ENCODE measurements at regions not wholly inside any gene's neighbourhood (a gene's known extent, or its start where the extent isn't known, plus 50 kb on each side); places are given as distances from the start of the nearest gene placed in this dataset.
A peak's percentile ranks its signal among the peaks of the same experiment; 100 is the strongest.
"Not testable (repeated sequence)": the region's sequence is repeated elsewhere in the genome, so short reads cannot be mapped to it uniquely, and the experiment has no call there.

- H3K4me1 ChIP-seq (ENCODE audit: control insufficient read depth, insufficient read depth, low read length): no peaks in the 10 kb centered on the region
- no peaks in the 10 kb centered on the region for H3K27me3 ChIP-seq (ENCODE audit: control insufficient read depth, insufficient read depth, low read length)
- H3K36me3 ChIP-seq (ENCODE audit: control insufficient read depth, insufficient read depth, low read length): no peaks in the 10 kb centered on the region
- no peak overlapping the region for H3K27ac ChIP-seq (ENCODE audit: low read length)
- no peak overlapping the region for H3K4me3 ChIP-seq (ENCODE audit: low read length)
- no CpG with 5 or more reads among the region's 8 CpGs for WGBS (ENCODE audit: insufficient coverage, insufficient read length)
- H3K9me3 ChIP-seq (ENCODE audit: control insufficient read depth, insufficient read depth, low read length): no peaks in the 10 kb centered on the region
- DNase-seq (ENCODE audit: low read depth, low spot score): no peak
Observed at GRCh38 chr11:71130106-71130505, 122.3 kb downstream of the SHANK2 start.

GRCh38 chr11:71129624-71130023 lies 122.8 kb downstream of the SHANK2 start:
- Histone ChIP-seq H3K36me3 (ENCODE audit: control insufficient read depth, insufficient read depth, low read length) (no peaks in the 10 kb centered on the region), H3K27me3 (ENCODE audit: control insufficient read depth, insufficient read depth, low read length) (no peaks in the 10 kb centered on the region), H3K9me3 (ENCODE audit: control insufficient read depth, insufficient read depth, low read length) (no peaks in the 10 kb centered on the region), H3K4me3 (ENCODE audit: low read length) (no peak overlapping the region), H3K4me1 (ENCODE audit: control insufficient read depth, insufficient read depth, low read length) (no peaks in the 10 kb centered on the region), H3K27ac (ENCODE audit: low read length) (no peak overlapping the region)
- DNase-seq (ENCODE audit: low read depth, low spot score): no peak
- no CpG with 5 or more reads among the region's 5 CpGs for WGBS (ENCODE audit: insufficient coverage, insufficient read length)

GRCh38 chr11:71127806-71128205 lies 124.6 kb downstream of the SHANK2 start:
- DNase-seq (ENCODE audit: low read depth, low spot score): no peak

GRCh38 chr11:71126401-71126800 lies 126.0 kb downstream of the SHANK2 start:
- not testable (repeated sequence) for H3K4me1 ChIP-seq (ENCODE audit: control insufficient read depth, insufficient read depth, low read length); DNase-seq (ENCODE audit: low read depth, low spot score); H3K27me3 ChIP-seq (ENCODE audit: control insufficient read depth, insufficient read depth, low read length); H3K36me3 ChIP-seq (ENCODE audit: control insufficient read depth, insufficient read depth, low read length); H3K9me3 ChIP-seq (ENCODE audit: control insufficient read depth, insufficient read depth, low read length); H3K4me3 ChIP-seq (ENCODE audit: low read length); H3K27ac ChIP-seq (ENCODE audit: low read length)
- WGBS (ENCODE audit: insufficient coverage, insufficient read length): no CpG with 5 or more reads among the region's 5 CpGs

More at GRCh38 chr11:71127806-71128205, 124.6 kb downstream of the SHANK2 start:
- Histone ChIP-seq H3K27ac (ENCODE audit: low read length) (no peak overlapping the region), H3K27me3 (ENCODE audit: control insufficient read depth, insufficient read depth, low read length) (no peaks in the 10 kb centered on the region), H3K9me3 (ENCODE audit: control insufficient read depth, insufficient read depth, low read length) (no peaks in the 10 kb centered on the region), H3K4me1 (ENCODE audit: control insufficient read depth, insufficient read depth, low read length) (no peaks in the 10 kb centered on the region), H3K4me3 (ENCODE audit: low read length) (no peak overlapping the region), H3K36me3 (ENCODE audit: control insufficient read depth, insufficient read depth, low read length) (no peaks in the 10 kb centered on the region)
- no CpG with 5 or more reads among the region's 11 CpGs for WGBS (ENCODE audit: insufficient coverage, insufficient read length)

GRCh38 chr11:71125150-71125549 lies 127.2 kb downstream of the SHANK2 start:
- Histone ChIP-seq H3K4me1 (ENCODE audit: control insufficient read depth, insufficient read depth, low read length) (peaks cover 4% of the 10 kb centered on the region), H3K4me3 (ENCODE audit: low read length) (no peak overlapping the region), H3K36me3 (ENCODE audit: control insufficient read depth, insufficient read depth, low read length) (no peaks in the 10 kb centered on the region), H3K27me3 (ENCODE audit: control insufficient read depth, insufficient read depth, low read length) (no peaks in the 10 kb centered on the region), H3K9me3 (ENCODE audit: control insufficient read depth, insufficient read depth, low read length) (no peaks in the 10 kb centered on the region), H3K27ac (ENCODE audit: low read length) (no peak overlapping the region)
- DNase-seq (ENCODE audit: low read depth, low spot score): no peak
- no CpG with 5 or more reads among the region's 3 CpGs for WGBS (ENCODE audit: insufficient coverage, insufficient read length)

- no peaks in the 10 kb centered on the region for H3K36me3 ChIP-seq (ENCODE audit: control insufficient read depth, insufficient read depth, low read length)
- no peak overlapping the region for H3K27ac ChIP-seq (ENCODE audit: low read length)
- H3K27me3 ChIP-seq (ENCODE audit: control insufficient read depth, insufficient read depth, low read length): no peaks in the 10 kb centered on the region
- no peak for DNase-seq (ENCODE audit: low read depth, low spot score)
- no peaks in the 10 kb centered on the region for H3K9me3 ChIP-seq (ENCODE audit: control insufficient read depth, insufficient read depth, low read length)
- peaks cover 4% of the 10 kb centered on the region for H3K4me1 ChIP-seq (ENCODE audit: control insufficient read depth, insufficient read depth, low read length)
- H3K4me3 ChIP-seq (ENCODE audit: low read length): no peak overlapping the region
- WGBS (ENCODE audit: insufficient coverage, insufficient read length): 100% methylated on average over 1 of the region's 2 CpGs
Observed at GRCh38 chr11:71124127-71124526, 128.2 kb downstream of the SHANK2 start.

GRCh38 chr11:71120471-71120896 lies 131.9 kb downstream of the SHANK2 start:
- Histone ChIP-seq H3K27ac (ENCODE audit: low read length) (no peak overlapping the region), H3K4me1 (ENCODE audit: control insufficient read depth, insufficient read depth, low read length) (peaks cover 4% of the 10 kb centered on the region), H3K36me3 (ENCODE audit: control insufficient read depth, insufficient read depth, low read length) (0 out of 2 replicates have a peak, but pooled peaks cover 2% of the 10 kb centered on the region), H3K4me3 (ENCODE audit: low read length) (no peak overlapping the region), H3K9me3 (ENCODE audit: control insufficient read depth, insufficient read depth, low read length) (no peaks in the 10 kb centered on the region), H3K27me3 (ENCODE audit: control insufficient read depth, insufficient read depth, low read length) (no peaks in the 10 kb centered on the region)
- peak; percentile 70 for DNase-seq (ENCODE audit: low read depth, low spot score)
- WGBS (ENCODE audit: insufficient coverage, insufficient read length): no CpG with 5 or more reads among the region's 7 CpGs

GRCh38 chr11:71119656-71120269 lies 132.6 kb downstream of the SHANK2 start:
- DNase-seq (ENCODE audit: low read depth, low spot score): no peak
- Histone ChIP-seq H3K4me3 (ENCODE audit: low read length) (no peak overlapping the region), H3K27ac (ENCODE audit: low read length) (no peak overlapping the region), H3K36me3 (ENCODE audit: control insufficient read depth, insufficient read depth, low read length) (0 out of 2 replicates have a peak, but pooled peaks cover 2% of the 10 kb centered on the region), H3K4me1 (ENCODE audit: control insufficient read depth, insufficient read depth, low read length) (peaks cover 4% of the 10 kb centered on the region), H3K27me3 (ENCODE audit: control insufficient read depth, insufficient read depth, low read length) (no peaks in the 10 kb centered on the region), H3K9me3 (ENCODE audit: control insufficient read depth, insufficient read depth, low read length) (no peaks in the 10 kb centered on the region)
- no CpG with 5 or more reads among the region's 9 CpGs for WGBS (ENCODE audit: insufficient coverage, insufficient read length)

- H3K36me3 ChIP-seq (ENCODE audit: control insufficient read depth, insufficient read depth, low read length): 0 out of 2 replicates have a peak, but pooled peaks cover 2% of the 10 kb centered on the region
- peaks cover 4% of the 10 kb centered on the region for H3K4me1 ChIP-seq (ENCODE audit: control insufficient read depth, insufficient read depth, low read length)
- no peak overlapping the region for H3K27ac ChIP-seq (ENCODE audit: low read length)
- no CpG with 5 or more reads among the region's 20 CpGs for WGBS (ENCODE audit: insufficient coverage, insufficient read length)
- H3K27me3 ChIP-seq (ENCODE audit: control insufficient read depth, insufficient read depth, low read length): no peaks in the 10 kb centered on the region
- no peak for DNase-seq (ENCODE audit: low read depth, low spot score)
- H3K4me3 ChIP-seq (ENCODE audit: low read length): no peak overlapping the region
- H3K9me3 ChIP-seq (ENCODE audit: control insufficient read depth, insufficient read depth, low read length): no peaks in the 10 kb centered on the region
Observed at GRCh38 chr11:71118671-71119250, 133.6 kb downstream of the SHANK2 start.

- Histone ChIP-seq H3K4me1 (ENCODE audit: control insufficient read depth, insufficient read depth, low read length) (peaks cover 7% of the 10 kb centered on the region), H3K27ac (ENCODE audit: low read length) (no peak overlapping the region), H3K4me3 (ENCODE audit: low read length) (no peak overlapping the region), H3K9me3 (ENCODE audit: control insufficient read depth, insufficient read depth, low read length) (no peaks in the 10 kb centered on the region), H3K27me3 (ENCODE audit: control insufficient read depth, insufficient read depth, low read length) (no peaks in the 10 kb centered on the region), H3K36me3 (ENCODE audit: control insufficient read depth, insufficient read depth, low read length) (0 out of 2 replicates have a peak, but pooled peaks cover 2% of the 10 kb centered on the region)
- no CpG with 5 or more reads among the region's 5 CpGs for WGBS (ENCODE audit: insufficient coverage, insufficient read length)
- no peak for DNase-seq (ENCODE audit: low read depth, low spot score)
Observed at GRCh38 chr11:71117311-71117710, 135.1 kb downstream of the SHANK2 start.

- Histone ChIP-seq H3K4me1 (ENCODE audit: control insufficient read depth, insufficient read depth, low read length) (peaks cover 7% of the 10 kb centered on the region), H3K36me3 (ENCODE audit: control insufficient read depth, insufficient read depth, low read length) (0 out of 2 replicates have a peak, but pooled peaks cover 2% of the 10 kb centered on the region), H3K9me3 (ENCODE audit: control insufficient read depth, insufficient read depth, low read length) (no peaks in the 10 kb centered on the region), H3K27ac (ENCODE audit: low read length) (no peak overlapping the region), H3K27me3 (ENCODE audit: control insufficient read depth, insufficient read depth, low read length) (no peaks in the 10 kb centered on the region), H3K4me3 (ENCODE audit: low read length) (no peak overlapping the region)
- DNase-seq (ENCODE audit: low read depth, low spot score): no peak
- WGBS (ENCODE audit: insufficient coverage, insufficient read length): no CpG with 5 or more reads among the region's 8 CpGs
Observed at GRCh38 chr11:71116693-71117040, 135.7 kb downstream of the SHANK2 start.
